ENCODE measurements at regions not wholly inside any gene's neighbourhood (a gene's known extent, or its start where the extent isn't known, plus 50 kb on each side); places are given as distances from the start of the nearest gene placed in this dataset.

DNA sequence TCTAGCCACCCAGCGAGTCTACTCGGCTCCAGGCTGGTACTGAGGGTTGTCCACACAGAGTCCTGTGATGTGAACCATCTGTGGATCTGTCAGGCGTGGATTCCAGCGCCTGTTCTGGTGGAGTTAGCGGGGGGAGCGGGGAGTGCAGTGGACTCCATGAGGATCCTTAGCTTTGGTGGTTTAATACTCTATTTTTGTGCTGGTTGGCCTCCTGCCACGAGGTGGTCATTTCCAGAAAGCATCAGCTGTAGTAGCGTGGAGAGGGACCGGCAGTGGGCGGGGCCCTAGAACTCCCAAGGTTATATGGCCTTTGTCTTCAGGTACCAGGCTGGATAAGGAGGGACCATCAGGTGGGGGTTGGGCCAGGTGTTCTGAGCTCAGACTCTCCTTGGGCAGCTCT is 446.5 kb downstream of the EDEM1 start:
- TF ChIP-seq, protein P1, sequence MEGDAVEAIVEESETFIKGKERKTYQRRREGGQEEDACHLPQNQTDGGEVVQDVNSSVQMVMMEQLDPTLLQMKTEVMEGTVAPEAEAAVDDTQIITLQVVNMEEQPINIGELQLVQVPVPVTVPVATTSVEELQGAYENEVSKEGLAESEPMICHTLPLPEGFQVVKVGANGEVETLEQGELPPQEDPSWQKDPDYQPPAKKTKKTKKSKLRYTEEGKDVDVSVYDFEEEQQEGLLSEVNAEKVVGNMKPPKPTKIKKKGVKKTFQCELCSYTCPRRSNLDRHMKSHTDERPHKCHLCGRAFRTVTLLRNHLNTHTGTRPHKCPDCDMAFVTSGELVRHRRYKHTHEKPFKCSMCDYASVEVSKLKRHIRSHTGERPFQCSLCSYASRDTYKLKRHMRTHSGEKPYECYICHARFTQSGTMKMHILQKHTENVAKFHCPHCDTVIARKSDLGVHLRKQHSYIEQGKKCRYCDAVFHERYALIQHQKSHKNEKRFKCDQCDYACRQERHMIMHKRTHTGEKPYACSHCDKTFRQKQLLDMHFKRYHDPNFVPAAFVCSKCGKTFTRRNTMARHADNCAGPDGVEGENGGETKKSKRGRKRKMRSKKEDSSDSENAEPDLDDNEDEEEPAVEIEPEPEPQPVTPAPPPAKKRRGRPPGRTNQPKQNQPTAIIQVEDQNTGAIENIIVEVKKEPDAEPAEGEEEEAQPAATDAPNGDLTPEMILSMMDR (IDR thresholded peaks at IDR 0.05): no peak
- TF ChIP-seq POLR2AphosphoS5 (IDR thresholded peaks at IDR 0.05) (no peak), POLR2A (IDR thresholded peaks at IDR 0.05) (no peak)
